SIG-M5 treated with dmso at 0.1 percent for 504 hours (cell line): ENCODE measurements at regions not wholly inside any gene's neighbourhood (a gene's known extent, or its start where the extent isn't known, plus 50 kb on each side); places are given as distances from the start of the nearest gene placed in this dataset.

Experiments
- DNase-seq: peaks from one replicate; lab custom pipeline; 2025; ENCODE audit not compliant: unreplicated experiment; lab: John Stamatoyannopoulos, UW

DNA sequence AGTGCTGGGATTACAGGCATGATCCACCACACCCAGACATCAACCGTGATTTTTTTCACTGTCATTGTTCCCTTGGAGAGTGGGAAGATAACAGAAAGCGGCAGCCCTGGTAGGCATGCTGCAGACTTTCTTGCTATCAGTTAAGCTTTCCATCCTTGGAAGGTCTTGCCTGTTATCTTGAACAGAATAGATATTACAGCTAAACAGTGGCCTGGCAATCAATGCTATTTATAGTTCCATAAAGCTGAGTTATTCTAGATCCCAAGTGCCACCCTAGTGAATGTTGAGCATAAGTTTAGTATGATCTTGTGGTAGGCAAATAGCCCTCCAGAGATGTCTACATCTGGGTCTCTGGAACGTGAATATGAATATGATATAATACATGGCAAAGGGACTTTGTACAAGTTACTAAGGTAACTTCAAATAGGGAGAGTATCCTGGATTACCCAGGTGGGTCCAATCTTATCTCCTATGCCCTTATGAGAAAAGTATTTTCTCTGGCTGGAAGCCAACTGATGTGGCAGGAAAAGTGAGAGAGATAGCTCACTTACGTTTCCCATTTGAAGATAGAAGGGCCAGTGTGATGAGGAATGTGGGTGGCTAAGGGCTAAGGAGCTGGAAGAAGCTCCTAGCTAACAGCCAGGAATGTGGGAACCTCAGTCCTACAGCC, 609.1 kb upstream of the IGFBP3 start:
- no peak for DNase-seq

GRCh38 chr7:46527360-46527759, 606.3 kb upstream of the IGFBP3 start:
- no peak for DNase-seq

DNA sequence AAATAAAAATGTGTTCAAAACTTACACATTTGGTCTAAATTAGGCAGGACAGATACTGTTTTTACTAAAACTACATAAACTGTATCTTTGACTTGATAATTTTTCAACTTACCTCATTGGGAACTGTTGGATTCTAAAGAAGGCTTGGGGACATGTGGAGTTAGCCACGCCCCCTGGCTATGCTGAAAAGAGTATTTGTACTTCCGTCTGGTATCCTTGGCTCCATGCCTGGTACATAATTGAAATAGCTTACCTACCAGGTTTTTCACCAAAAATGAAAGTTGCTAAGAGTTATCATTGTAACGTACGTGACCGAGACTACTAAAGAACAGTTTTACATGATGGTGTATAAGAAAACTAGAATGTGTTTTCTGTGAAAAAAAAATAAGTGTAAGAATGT, 604.8 kb upstream of the IGFBP3 start:
- no peak for DNase-seq

DNA sequence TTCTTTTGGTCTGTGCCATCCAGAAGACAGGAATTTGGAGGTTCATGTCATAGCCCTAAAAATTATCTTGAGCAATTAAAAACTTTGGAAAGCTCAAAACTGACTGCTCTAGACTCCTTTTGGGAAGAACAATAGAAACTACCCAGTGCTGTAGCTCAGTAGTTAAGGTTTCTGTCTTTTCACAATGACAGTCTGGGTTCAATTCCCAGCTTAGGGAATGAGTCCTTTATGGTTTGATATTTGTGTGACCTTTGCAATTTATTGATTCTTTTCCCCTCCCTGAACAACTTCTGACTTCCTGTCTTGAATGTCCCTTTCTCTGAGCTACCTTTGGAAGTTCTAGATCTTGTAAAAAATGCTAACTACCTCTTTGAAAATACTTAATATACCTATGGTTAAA, 603.3 kb upstream of the IGFBP3 start:
- no peak for DNase-seq

GRCh38 chr7:46522354-46522906, 601.4 kb upstream of the IGFBP3 start:
- DNase-seq, result no peak

- no peak for DNase-seq
Observed at GRCh38 chr7:46518713-46519112, 597.6 kb upstream of the IGFBP3 start.

DNA sequence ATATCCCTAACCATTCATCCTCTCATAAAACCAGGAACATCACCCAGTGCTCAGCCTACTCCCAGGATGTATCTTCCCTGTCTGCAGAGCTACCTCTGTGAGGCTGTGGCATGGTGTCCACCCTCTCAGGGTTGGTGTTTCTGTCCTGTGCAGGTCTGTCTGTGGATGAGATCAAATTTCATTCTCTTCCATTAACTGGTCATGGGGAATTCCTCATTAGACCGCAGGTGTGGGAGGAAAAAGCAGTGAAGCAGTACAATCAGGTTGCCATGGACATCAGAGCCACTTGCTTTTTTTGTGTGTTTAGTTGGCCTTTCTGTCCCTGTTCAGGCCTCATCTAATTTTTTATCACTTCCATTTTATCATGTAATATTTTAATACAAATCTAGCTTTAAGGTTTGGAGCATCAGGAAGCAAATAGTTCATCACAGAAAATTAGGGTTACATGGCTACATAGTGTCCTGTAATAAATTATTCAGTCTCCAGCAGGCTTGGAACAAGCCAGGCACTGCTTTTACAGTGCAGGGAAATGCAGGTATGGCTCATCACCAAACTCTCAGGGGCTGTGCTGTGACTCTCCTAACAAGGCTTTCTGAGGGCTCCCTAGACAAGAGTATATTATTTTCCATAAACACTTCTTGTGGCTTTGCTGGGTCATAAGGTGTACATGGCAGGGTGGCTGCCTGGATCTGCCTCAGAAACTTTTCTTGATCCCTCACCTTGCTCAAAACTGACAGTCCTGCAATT, 594.9 kb upstream of the IGFBP3 start:
- no peak for DNase-seq

DNA sequence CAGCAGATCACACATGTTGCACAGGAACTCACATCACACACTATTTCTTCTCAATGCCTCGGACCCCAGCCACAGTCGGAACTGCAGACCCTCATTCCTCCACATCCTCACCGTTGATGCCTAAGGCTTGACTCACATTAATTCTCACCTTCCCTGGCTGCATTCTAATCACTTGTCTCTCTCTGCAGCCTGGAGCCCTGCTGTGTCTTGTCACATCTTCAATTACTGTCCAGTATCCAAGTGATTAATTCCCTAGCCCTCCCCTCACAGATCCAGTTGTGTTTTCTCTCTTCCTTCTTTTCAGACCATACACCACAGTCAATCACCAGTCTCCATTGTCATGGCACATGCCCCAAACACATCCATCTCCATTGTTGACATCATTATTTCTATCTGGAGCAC, 592.4 kb upstream of the IGFBP3 start:
- DNase-seq, result no peak

DNA sequence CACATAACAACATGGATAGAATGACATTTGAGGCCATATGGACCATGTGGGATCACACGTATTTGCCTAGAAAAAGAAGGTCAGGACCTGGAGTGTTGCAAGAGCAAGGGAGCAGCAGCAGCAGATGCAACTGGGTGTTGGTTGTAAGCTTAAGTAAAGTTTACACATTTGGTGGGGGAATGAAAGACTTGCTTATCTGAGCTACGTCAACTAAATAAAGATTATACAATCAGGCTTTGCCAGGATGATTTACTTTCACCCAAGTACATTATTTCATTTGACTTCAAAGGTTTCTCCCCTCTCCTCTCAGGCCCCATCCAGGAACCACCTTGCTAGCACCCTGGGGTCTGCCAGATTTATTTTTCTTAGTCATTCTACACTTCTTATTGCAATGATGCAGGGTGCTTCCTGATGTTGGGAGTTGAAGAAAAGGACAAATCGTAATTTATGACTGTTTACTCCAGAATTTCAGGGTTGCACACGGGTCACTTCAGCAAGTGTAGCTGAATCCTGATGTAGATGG, 591.9 kb upstream of the IGFBP3 start:
- peak; percentile 6 for DNase-seq

- DNase-seq, result no peak
Observed at GRCh38 chr7:46511442-46512215, 590.6 kb upstream of the IGFBP3 start.

- DNase-seq, result no peak
Observed at GRCh38 chr7:46508583-46508982, 587.5 kb upstream of the IGFBP3 start.

GRCh38 chr7:46507560-46507959, 586.5 kb upstream of the IGFBP3 start:
- no peak for DNase-seq

GRCh38 chr7:46494441-46494840, 573.4 kb upstream of the IGFBP3 start:
- DNase-seq, result no peak

- no peak for DNase-seq
Observed at GRCh38 chr7:46494028-46494427, 573.0 kb upstream of the IGFBP3 start.

DNA sequence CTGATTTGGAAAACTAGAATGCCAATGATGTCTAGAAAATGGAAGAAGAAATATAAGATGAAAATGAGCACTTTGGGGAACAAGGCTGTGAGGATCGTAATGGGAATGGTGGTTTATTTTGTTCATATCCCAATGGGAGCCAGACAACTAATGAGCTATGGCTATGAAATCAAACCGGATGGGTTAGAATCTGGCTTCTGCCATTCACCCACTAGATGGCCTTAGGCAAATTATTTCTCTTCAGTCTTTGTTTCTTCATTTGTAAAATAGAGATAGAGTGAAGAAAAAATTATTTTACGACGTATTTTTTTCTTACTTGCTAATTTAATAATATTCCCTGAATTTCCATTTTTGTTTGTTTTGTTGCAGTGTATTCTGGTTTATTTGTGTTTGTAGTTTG, 572.1 kb upstream of the IGFBP3 start:
- DNase-seq, result peak; percentile 5

DNA sequence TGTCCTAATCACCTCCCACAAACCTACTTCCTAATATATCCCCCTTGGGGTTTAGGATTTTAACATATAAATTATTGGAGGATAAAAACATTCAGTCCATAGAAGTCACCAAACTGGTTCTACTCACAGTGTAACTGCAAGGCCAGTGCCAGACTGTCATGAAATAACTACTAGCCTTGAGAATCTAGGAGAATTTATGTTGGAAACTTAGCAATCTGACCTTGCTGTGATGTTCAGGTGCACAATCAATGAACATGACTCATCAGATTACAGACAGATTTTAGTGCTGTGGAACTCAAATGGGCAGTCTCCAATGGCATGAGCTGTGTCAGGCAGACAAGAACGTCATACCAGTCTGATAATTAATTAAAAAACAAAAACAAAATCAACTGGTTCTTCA, 571.4 kb upstream of the IGFBP3 start:
- DNase-seq, result peak; percentile 46

DNA sequence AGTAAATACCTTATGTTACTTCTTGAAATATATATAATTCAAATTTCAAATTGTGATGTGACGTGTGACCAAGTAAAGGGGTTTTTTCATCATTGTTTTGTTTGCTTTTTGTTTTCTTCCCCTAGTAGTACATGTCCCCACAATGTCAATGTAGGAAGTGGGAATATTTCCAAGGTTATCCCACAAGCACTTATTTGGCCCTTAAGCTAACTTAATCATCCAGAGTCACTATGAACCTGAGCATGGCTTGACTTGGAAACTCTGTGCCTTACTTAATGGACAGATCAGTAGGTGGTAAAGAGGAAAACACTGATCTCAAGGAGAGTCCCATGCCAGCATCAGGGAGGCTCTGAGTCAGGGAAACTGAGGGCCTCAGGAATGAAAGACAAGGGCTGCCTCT, 569.3 kb upstream of the IGFBP3 start:
- no peak for DNase-seq

- DNase-seq, result no peak
Observed at GRCh38 chr7:46489106-46489505, 568.0 kb upstream of the IGFBP3 start.

DNA sequence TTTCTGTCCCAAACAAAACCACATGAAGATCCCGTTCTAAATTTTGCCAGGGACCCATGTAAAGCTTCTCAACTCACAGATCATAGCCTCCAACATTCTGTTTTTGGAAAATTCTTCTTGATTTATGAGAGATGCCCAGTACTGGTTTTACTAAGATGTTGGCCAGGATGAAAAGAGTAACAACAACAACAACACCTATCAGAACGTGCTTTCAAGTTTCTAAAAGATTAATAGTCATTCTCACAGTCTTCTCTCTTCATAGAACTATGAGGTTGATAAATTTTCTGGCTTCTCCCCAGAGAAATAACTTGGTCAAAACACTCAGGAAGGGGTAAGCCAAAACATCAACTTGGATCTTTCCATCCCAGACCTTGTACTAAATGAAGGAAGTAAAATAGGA, 567.5 kb upstream of the IGFBP3 start:
- DNase-seq, result no peak

- no peak for DNase-seq
Observed at GRCh38 chr7:46486256-46487206, 565.5 kb upstream of the IGFBP3 start.
